GM06990 (cell line): ENCODE measurements at regions not wholly inside any gene's neighbourhood (a gene's known extent, or its start where the extent isn't known, plus 50 kb on each side); places are given as distances from the start of the nearest gene placed in this dataset.

Experiments used
- DNase-seq: peaks from one replicate; pipeline ENCODE4 v3.0.0-alpha.2; 2011; ENCODE audit not compliant: insufficient read length; ENCODE audit errors: extremely low read depth
- H3K27me3 ChIP-seq: replicated peaks from 2 replicates; pipeline ENCODE4 v1.6.0; 2011; ENCODE audit warnings: low read length; ENCODE audit not compliant: control insufficient read depth, insufficient read depth
- H3K36me3 ChIP-seq: 2 replicates; pipeline ENCODE4 v1.5.1; 2011; ENCODE audit warnings: low read length; ENCODE audit not compliant: control insufficient read depth, insufficient read depth
- H3K4me3 ChIP-seq: replicated peaks from 2 replicates; pipeline ENCODE4 v1.5.1; 2011; ENCODE audit warnings: low read depth, mild to moderate bottlenecking, control low read depth, low read length
- CTCF ChIP-seq: IDR thresholded peaks from 2 replicates; pipeline ENCODE4 v1.5.1; 2011; ENCODE audit warnings: low read length, control low read depth, mild to moderate bottlenecking, inconsistent platforms; ENCODE audit not compliant: insufficient read depth, poor library complexity, severe bottlenecking

GRCh38 chr14:22188318-22188717 is 400.7 kb downstream of the DAD1 start:
- DNase-seq = no peak
- H3K36me3 ChIP-seq = no peaks in the 10 kb centered on the region
- no peaks in the 10 kb centered on the region for H3K27me3 ChIP-seq
- no peak overlapping the region for H3K4me3 ChIP-seq
- TF ChIP-seq CTCF = no peak

GRCh38 chr14:22185789-22186188 is 403.2 kb downstream of the DAD1 start:
- no peak for TF ChIP-seq CTCF
- H3K4me3 ChIP-seq = no peak overlapping the region
- no peaks in the 10 kb centered on the region for H3K27me3 ChIP-seq
- no peak for DNase-seq
- no peaks in the 10 kb centered on the region for H3K36me3 ChIP-seq

GRCh38 chr14:22185191-22185590 is 403.8 kb downstream of the DAD1 start:
- Histone ChIP-seq H3K36me3 (no peaks in the 10 kb centered on the region), H3K27me3 (no peaks in the 10 kb centered on the region), H3K4me3 (no peak overlapping the region)
- TF ChIP-seq CTCF = no peak
- DNase-seq = no peak

GRCh38 chr14:22184830-22185168 is 404.2 kb downstream of the DAD1 start:
- no peak for DNase-seq
- TF ChIP-seq CTCF = no peak

DNA sequence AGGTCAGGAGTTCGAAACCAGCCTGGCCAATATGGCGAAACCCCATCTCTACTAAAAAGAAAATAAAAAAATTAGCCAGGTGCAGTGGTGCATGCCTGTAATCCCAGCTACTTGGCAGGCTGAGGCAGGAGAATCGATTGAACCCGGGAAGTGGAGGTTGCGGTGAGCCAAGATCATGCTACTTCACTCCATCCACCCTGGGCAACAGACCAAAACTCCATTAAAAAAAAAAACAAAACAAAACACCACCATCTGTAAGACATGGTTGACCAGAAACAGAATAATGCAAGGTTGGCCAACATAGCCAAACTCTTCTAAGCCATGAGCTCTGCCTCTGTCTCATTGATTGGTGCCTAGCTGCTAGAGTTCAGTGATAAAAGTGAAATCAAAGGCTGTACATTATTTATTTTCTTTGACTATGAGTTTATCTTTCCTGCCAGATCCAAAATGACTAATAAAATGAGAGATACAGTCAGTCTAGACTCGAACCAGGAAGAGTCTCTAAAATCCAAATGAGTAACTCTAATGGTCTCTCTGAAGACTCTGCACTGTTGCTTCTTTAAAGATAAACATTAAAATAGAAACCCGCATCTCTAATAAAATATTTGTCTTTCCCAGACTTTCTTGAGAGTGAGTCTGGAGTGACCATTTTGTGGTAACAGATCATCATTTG is 404.7 kb downstream of the DAD1 start:
- no peak for DNase-seq
- H3K4me3 ChIP-seq = no peak overlapping the region
- no peaks in the 10 kb centered on the region for H3K27me3 ChIP-seq
- no peak for TF ChIP-seq CTCF
- no peaks in the 10 kb centered on the region for H3K36me3 ChIP-seq

More at GRCh38 chr14:22184830-22185168, 404.2 kb downstream of the DAD1 start:
- Histone ChIP-seq H3K36me3 (no peaks in the 10 kb centered on the region), H3K4me3 (no peak overlapping the region), H3K27me3 (no peaks in the 10 kb centered on the region)

GRCh38 chr14:22180045-22180444 is 409.0 kb downstream of the DAD1 start:
- no peak overlapping the region for H3K4me3 ChIP-seq
- no peaks in the 10 kb centered on the region; the same call in none of the 2 replicates for H3K27me3 ChIP-seq
- no peaks in the 10 kb centered on the region for H3K36me3 ChIP-seq
- no peak for TF ChIP-seq CTCF
- no peak for DNase-seq
